Caco-2 (cell line): ENCODE measurements at regions not wholly inside any gene's neighbourhood (a gene's known extent, or its start where the extent isn't known, plus 50 kb on each side); places are given as distances from the start of the nearest gene placed in this dataset.

Experiments
- BruUV-seq: library from RNA; stranded (reverse); fragments of 400-500 nt; replicated peaks from 2 replicates; lab custom pipeline; 2021; lab: Mats Ljungman, UMichigan
- CTCF ChIA-PET: fragments of 300-600 bp; sonication (Branson Sonifier 250); formaldehyde crosslinking; loops from one replicate; lab custom pipeline; 2022; ENCODE audit warnings: antibody characterized with exemption; lab: Charles Lee
- POLR2A ChIA-PET: fragments of 300-600 bp; sonication (Branson Sonifier 250); formaldehyde crosslinking; loops from one replicate; lab custom pipeline; 2022; ENCODE audit warnings: antibody characterized with exemption; lab: Charles Lee
- DNase-seq, 2 experiments: peaks; one replicate each; pipeline versions ENCODE4 v3.0.0 to v3.0.0-alpha.2; 2020 to 2022
- H3K27me3 ChIP-seq: replicated peaks from 2 replicates; pipeline ENCODE4 v1.6.0; 2011; ENCODE audit warnings: low read length; ENCODE audit not compliant: control insufficient read depth, insufficient read depth
- H3K36me3 ChIP-seq: 2 replicates; pipeline ENCODE4 v1.5.1; 2011; ENCODE audit warnings: low read length; ENCODE audit not compliant: control insufficient read depth, insufficient read depth
- H3K4me1 ChIP-seq: fragments of 250-450 bp; sonication (Bioruptor Pico); 2 replicates; pipeline ENCODE4 v1.5.1; 2020; ENCODE audit warnings: mild to moderate bottlenecking
- H3K4me3 ChIP-seq: 2 replicates; pipeline ENCODE4 v1.5.1; 2011; ENCODE audit warnings: low read depth, mild to moderate bottlenecking, control low read depth, low read length
- H3K9me3 ChIP-seq: fragments of 250-450 bp; sonication (Bioruptor Pico); 2 replicates; pipeline ENCODE4 v1.5.1; 2020; ENCODE audit warnings: mild to moderate bottlenecking, moderate library complexity
- H3K27ac Mint-ChIP-seq: one replicate; pipeline ENCODE4 v1.8.0; 2022; ENCODE audit warnings: mixed read lengths; ENCODE audit not compliant: unreplicated experiment
- H3K27me3 Mint-ChIP-seq: one replicate; pipeline ENCODE4 v1.8.0; 2022; ENCODE audit warnings: mixed read lengths; ENCODE audit not compliant: insufficient read depth, unreplicated experiment
- H3K36me3 Mint-ChIP-seq: one replicate; pipeline ENCODE4 v1.8.0; 2022; ENCODE audit warnings: mild to moderate bottlenecking, mixed read lengths; ENCODE audit not compliant: insufficient read depth, unreplicated experiment
- H3K4me1 Mint-ChIP-seq: one replicate; pipeline ENCODE4 v1.8.0; 2022; ENCODE audit warnings: low read depth, mixed read lengths; ENCODE audit not compliant: unreplicated experiment
- H3K4me3 Mint-ChIP-seq: one replicate; pipeline ENCODE4 v1.8.0; 2022; ENCODE audit warnings: mild to moderate bottlenecking, moderate library complexity, mixed read lengths; ENCODE audit not compliant: unreplicated experiment
- H3K9me3 Mint-ChIP-seq: one replicate; pipeline ENCODE4 v1.8.0; 2022; ENCODE audit warnings: mixed read lengths; ENCODE audit not compliant: unreplicated experiment
- intact Hi-C: fragments of 100-400 bp; cut with micrococcal nuclease; formaldehyde crosslinking; loops from one replicate; pipeline ENCODE4 v1.10.0; 2022; ENCODE audit not compliant: unreplicated experiment
- TF ChIP-seq, protein P1 (sequence below), 2 experiments: fragments of 200-600 bp in 1 of 2; IDR thresholded peaks; 1 replicate in 1 of 2; 2 replicates in 1 of 2; pipeline versions ENCODE4 v1.5.1 to v1.8.0; 2011 to 2022; ENCODE audit warnings: antibody characterized with exemption in 1 of 2, control low read depth in 1 of 2, inconsistent platforms in 1 of 2, low read depth in 1 of 2, low read length in 1 of 2, mild to moderate bottlenecking in 1 of 2, moderate library complexity in 1 of 2; ENCODE audit not compliant: insufficient read depth in 1 of 2, severe bottlenecking in 1 of 2, unreplicated experiment in 1 of 2

DNA sequence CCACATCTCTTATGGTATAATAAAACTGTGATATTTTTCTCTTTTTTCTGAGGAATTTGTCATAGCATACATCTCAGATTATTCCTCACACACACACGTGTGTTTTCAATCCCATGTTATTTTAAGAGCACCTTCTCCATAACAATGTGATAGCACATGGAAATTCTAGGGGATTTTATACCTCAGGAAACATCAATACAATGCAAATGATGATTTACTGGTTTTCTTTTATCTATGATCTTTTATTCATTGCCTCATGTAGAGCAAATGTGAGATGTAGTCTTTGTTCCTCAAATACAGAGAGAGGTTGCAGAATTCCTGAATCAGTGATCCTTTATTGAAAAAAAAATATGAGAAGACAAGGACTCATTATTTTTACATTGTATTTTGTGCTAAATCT, 128.3 kb upstream of the ROBO1 start:
- CTCF ChIA-PET: no interaction called here
- no TSS peak for BruUV-seq
- Histone ChIP-seq H3K36me3 (no peaks in the 10 kb centered on the region), H3K4me1 (no peaks in the 10 kb centered on the region), H3K27me3 (no peaks in the 10 kb centered on the region), H3K4me3 (no peak overlapping the region), H3K9me3 (no peaks in the 10 kb centered on the region)
- no peak overlapping the region for H3K27ac Mint-ChIP-seq
- no peak overlapping the region for H3K4me3 Mint-ChIP-seq
- intact Hi-C loops: no loop called here
- TF ChIP-seq, protein P1, sequence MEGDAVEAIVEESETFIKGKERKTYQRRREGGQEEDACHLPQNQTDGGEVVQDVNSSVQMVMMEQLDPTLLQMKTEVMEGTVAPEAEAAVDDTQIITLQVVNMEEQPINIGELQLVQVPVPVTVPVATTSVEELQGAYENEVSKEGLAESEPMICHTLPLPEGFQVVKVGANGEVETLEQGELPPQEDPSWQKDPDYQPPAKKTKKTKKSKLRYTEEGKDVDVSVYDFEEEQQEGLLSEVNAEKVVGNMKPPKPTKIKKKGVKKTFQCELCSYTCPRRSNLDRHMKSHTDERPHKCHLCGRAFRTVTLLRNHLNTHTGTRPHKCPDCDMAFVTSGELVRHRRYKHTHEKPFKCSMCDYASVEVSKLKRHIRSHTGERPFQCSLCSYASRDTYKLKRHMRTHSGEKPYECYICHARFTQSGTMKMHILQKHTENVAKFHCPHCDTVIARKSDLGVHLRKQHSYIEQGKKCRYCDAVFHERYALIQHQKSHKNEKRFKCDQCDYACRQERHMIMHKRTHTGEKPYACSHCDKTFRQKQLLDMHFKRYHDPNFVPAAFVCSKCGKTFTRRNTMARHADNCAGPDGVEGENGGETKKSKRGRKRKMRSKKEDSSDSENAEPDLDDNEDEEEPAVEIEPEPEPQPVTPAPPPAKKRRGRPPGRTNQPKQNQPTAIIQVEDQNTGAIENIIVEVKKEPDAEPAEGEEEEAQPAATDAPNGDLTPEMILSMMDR (IDR thresholded peaks at IDR 0.05; ENCODE audit: insufficient read depth in 1 of 2, low read depth in 1 of 2, low read length in 1 of 2, severe bottlenecking in 1 of 2, unreplicated experiment in 1 of 2): no peak
- no peaks in the 10 kb centered on the region for H3K36me3 Mint-ChIP-seq
- no peak for DNase-seq
- no peaks in the 10 kb centered on the region for H3K27me3 Mint-ChIP-seq
- POLR2A ChIA-PET: no interaction called here
- no peaks in the 10 kb centered on the region for H3K4me1 Mint-ChIP-seq
- no peaks in the 10 kb centered on the region for H3K9me3 Mint-ChIP-seq

DNA sequence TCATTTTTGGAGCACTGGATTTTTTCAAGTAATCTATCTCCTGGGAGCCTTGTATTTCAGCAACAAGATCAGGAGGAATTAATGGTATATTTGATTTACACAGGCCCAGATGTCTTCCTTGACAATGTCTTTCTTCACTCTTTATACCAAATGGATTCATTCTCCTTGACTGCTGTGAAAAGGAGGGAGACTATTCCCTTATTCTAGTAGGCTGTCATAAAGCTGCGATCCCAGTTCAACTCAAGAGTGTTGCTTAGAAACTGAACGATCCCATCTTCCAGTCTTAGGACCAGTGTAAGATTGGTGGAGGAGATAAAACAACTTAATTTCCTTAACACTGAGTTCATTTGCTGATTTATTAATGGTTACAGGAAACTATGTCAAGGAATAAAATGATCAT, 119.4 kb upstream of the ROBO1 start:
- Mint-ChIP-seq H3K9me3 (no peaks in the 10 kb centered on the region), H3K27ac (no peak overlapping the region), H3K36me3 (no peaks in the 10 kb centered on the region), H3K27me3 (peaks cover 3% of the 10 kb centered on the region), H3K4me3 (no peak overlapping the region), H3K4me1 (no peaks in the 10 kb centered on the region)
- H3K4me3 ChIP-seq: no peak overlapping the region
- no peaks in the 10 kb centered on the region for H3K9me3 ChIP-seq
- BruUV-seq: no TSS peak
- H3K27me3 ChIP-seq: no peaks in the 10 kb centered on the region
- POLR2A ChIA-PET: no interaction called here
- TF ChIP-seq, protein P1 (IDR thresholded peaks at IDR 0.05; ENCODE audit: insufficient read depth in 1 of 2, low read depth in 1 of 2, low read length in 1 of 2, severe bottlenecking in 1 of 2, unreplicated experiment in 1 of 2): no peak
- CTCF ChIA-PET: no interaction called here
- no peaks in the 10 kb centered on the region for H3K4me1 ChIP-seq
- no peak for DNase-seq
- intact Hi-C loops: no loop called here
- no peaks in the 10 kb centered on the region for H3K36me3 ChIP-seq

DNA sequence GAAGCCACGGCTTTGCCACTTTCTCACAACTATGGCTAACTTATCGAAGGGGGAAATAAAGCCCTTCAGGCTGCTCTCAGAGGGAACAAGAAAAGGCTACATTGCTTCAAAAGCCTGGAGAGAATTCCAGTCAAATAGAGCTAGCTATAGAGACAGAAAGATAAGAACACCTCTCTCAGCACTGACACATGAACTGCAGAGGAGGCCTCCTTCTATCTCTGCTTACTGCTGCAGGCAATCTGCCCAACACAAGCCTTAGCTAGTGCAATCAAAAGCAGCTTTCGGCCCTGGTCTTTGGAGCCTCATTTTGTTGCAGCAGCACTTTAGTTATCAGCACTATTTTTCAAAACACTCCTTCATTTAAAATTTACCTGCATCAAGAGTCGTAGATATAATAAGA, 118.4 kb upstream of the ROBO1 start:
- intact Hi-C loops: no loop called here
- BruUV-seq: no TSS peak
- no peaks in the 10 kb centered on the region for H3K4me1 ChIP-seq
- no peak overlapping the region for H3K4me3 ChIP-seq
- H3K27me3 ChIP-seq: no peaks in the 10 kb centered on the region
- H3K4me3 Mint-ChIP-seq: no peak overlapping the region
- no peaks in the 10 kb centered on the region for H3K9me3 Mint-ChIP-seq
- H3K27me3 Mint-ChIP-seq: peaks cover 3% of the 10 kb centered on the region
- H3K27ac Mint-ChIP-seq: no peak overlapping the region
- no peak for DNase-seq
- H3K36me3 ChIP-seq: no peaks in the 10 kb centered on the region
- TF ChIP-seq, protein P1 (IDR thresholded peaks at IDR 0.05; ENCODE audit: insufficient read depth in 1 of 2, low read depth in 1 of 2, low read length in 1 of 2, severe bottlenecking in 1 of 2, unreplicated experiment in 1 of 2): no peak
- no peaks in the 10 kb centered on the region for H3K4me1 Mint-ChIP-seq
- H3K36me3 Mint-ChIP-seq: no peaks in the 10 kb centered on the region
- CTCF ChIA-PET: no interaction called here
- H3K9me3 ChIP-seq: no peaks in the 10 kb centered on the region
- POLR2A ChIA-PET: no interaction called here
